PC-3 (cell line): ENCODE measurements at regions not wholly inside any gene's neighbourhood (a gene's known extent, or its start where the extent isn't known, plus 50 kb on each side); places are given as distances from the start of the nearest gene placed in this dataset.
"Not testable (repeated sequence)": the region's sequence is repeated elsewhere in the genome, so short reads cannot be mapped to it uniquely, and the experiment has no call there.

Source experiments
- ATAC-seq: fragments of 200-7000 bp; cut with Tn5 transposase; 2 replicates; pipeline ENCODE4 v1.9.1; 2020; ENCODE audit warnings: mild to moderate bottlenecking, moderate library complexity
- BruUV-seq: library from RNA; stranded (reverse); fragments of 400-500 nt; replicated peaks from 2 replicates; lab custom pipeline; 2021; lab: Mats Ljungman, UMichigan
- CTCF ChIA-PET: fragments of 300-600 bp; sonication (Branson Sonifier 250); formaldehyde crosslinking; loops from one replicate; lab custom pipeline; 2022; ENCODE audit warnings: antibody characterized with exemption; lab: Charles Lee
- POLR2A ChIA-PET: fragments of 300-600 bp; sonication (Branson Sonifier 250); formaldehyde crosslinking; loops from one replicate; lab custom pipeline; 2022; ENCODE audit warnings: antibody characterized with exemption; ENCODE audit not compliant: unreplicated experiment; lab: Charles Lee
- DNase-seq: peaks from one replicate; pipeline ENCODE4 v3.0.0-alpha.2; 2015
- H2AFZ ChIP-seq: fragments of 300-600 bp; sonication (generic); 2 replicates; pipeline ENCODE4 v1.6.0; 2016; ENCODE audit warnings: antibody characterized with exemption, low read length
- H3F3A ChIP-seq: fragments of 300-600 bp; sonication (generic); one replicate; pipeline ENCODE4 v1.6.0; 2017; ENCODE audit warnings: antibody characterized with exemption, low read length, control low read depth, mild to moderate bottlenecking; ENCODE audit not compliant: unreplicated experiment
- H3K27ac ChIP-seq: fragments of 300-600 bp; sonication (generic); 2 replicates; pipeline ENCODE4 v1.5.1; 2016; ENCODE audit warnings: mild to moderate bottlenecking, low read length
- H3K27me3 ChIP-seq: fragments of 300-600 bp; sonication (generic); 2 replicates; pipeline ENCODE4 v1.6.1; 2016; ENCODE audit warnings: low read length, mixed read lengths
- H3K36me3 ChIP-seq: fragments of 300-600 bp; sonication (generic); 2 replicates; pipeline ENCODE4 v1.6.1; 2016; ENCODE audit warnings: low read depth, mixed run types, low read length, mixed read lengths
- H3K4me1 ChIP-seq: fragments of 300-600 bp; sonication (generic); 2 replicates; pipeline ENCODE4 v1.5.1; 2016; ENCODE audit warnings: low read length; ENCODE audit not compliant: insufficient read depth
- H3K4me2 ChIP-seq: fragments of 300-600 bp; sonication (generic); 2 replicates; pipeline ENCODE4 v1.6.0; 2016; ENCODE audit warnings: low read length
- H3K4me3 ChIP-seq: fragments of 300-600 bp; sonication (generic); 2 replicates; pipeline ENCODE4 v1.5.1; 2016; ENCODE audit warnings: mild to moderate bottlenecking, low read length, mixed read lengths
- H3K79me2 ChIP-seq: fragments of 300-600 bp; sonication (generic); 2 replicates; pipeline ENCODE4 v1.6.1; 2017; ENCODE audit warnings: low read length, mixed read lengths
- H3K9ac ChIP-seq: fragments of 300-600 bp; sonication (generic); 2 replicates; pipeline ENCODE4 v1.6.0; 2016; ENCODE audit warnings: mild to moderate bottlenecking, low read length
- H3K9me2 ChIP-seq: fragments of 300-600 bp; sonication (generic); replicated peaks from 2 replicates; pipeline ENCODE4 v1.6.1; 2016; ENCODE audit warnings: mixed run types, low read length, mixed read lengths
- H3K9me3 ChIP-seq: fragments of 300-600 bp; sonication (generic); 2 replicates; pipeline ENCODE4 v1.6.1; 2016; ENCODE audit warnings: low read length, mixed read lengths
- H4K20me1 ChIP-seq: fragments of 300-600 bp; sonication (generic); 2 replicates; pipeline ENCODE4 v1.6.1; 2016; ENCODE audit warnings: low read length, mixed read lengths
- EZH2 ChIP-seq: fragments of 300-600 bp; sonication (generic); IDR thresholded peaks from one replicate; pipeline ENCODE4 v1.6.1; 2017; ENCODE audit warnings: antibody characterized with exemption, mild to moderate bottlenecking, low read length; ENCODE audit not compliant: unreplicated experiment
- EZH2phosphoT487 ChIP-seq: fragments of 300-600 bp; sonication (generic); IDR thresholded peaks from 2 replicates; pipeline ENCODE4 v1.6.1; 2018; ENCODE audit warnings: mild to moderate bottlenecking, antibody characterized with exemption, low read length, borderline replicate concordance
- intact Hi-C: fragments of 100-400 bp; cut with micrococcal nuclease; formaldehyde crosslinking; loops from 2 replicates; pipeline ENCODE4 v1.9.0; 2023
- TF ChIP-seq, protein P1 (sequence below): fragments of 300-600 bp; sonication (generic); conservative IDR thresholded peaks from 2 replicates; pipeline ENCODE4 v1.5.1; 2017; ENCODE audit warnings: antibody characterized with exemption, low read depth, mild to moderate bottlenecking, low read length

DNA sequence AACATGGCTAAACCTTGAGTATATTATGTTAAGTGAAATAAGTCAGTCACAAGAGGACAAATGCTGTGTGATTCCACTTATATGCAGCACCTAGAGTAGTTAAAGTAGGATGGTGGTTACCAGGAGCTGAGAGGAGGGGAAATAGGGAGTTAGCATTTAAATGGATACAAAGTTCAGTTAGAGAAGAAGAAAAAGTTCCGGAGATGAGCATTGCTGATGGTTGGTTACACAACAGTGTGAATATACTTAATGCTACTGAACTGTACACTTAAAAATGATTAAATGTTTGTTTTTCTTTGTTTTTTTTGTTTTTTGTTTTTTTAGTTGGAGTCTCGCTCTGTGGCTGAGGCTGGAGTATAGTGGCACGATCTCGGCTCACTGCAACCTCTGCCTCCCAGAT is 67.7 kb upstream of the OSTN start:
- H4K20me1 ChIP-seq = no peaks in the 10 kb centered on the region
- no TSS peak for BruUV-seq
- H3F3A ChIP-seq = no peaks in the 10 kb centered on the region
- ATAC-seq = no peak
- ChIA-PET CTCF (no interaction called here), POLR2A (no interaction called here)
- no peaks in the 10 kb centered on the region for H3K4me1 ChIP-seq
- intact Hi-C loops = no loop called here
- H2AFZ ChIP-seq = no peak overlapping the region
- no peaks in the 10 kb centered on the region for H3K9me2 ChIP-seq
- H3K9me3 ChIP-seq = no peaks in the 10 kb centered on the region
- H3K27ac ChIP-seq = no peak overlapping the region
- H3K4me2 ChIP-seq = no peak overlapping the region
- no peak for DNase-seq
- no peaks in the 10 kb centered on the region for H3K36me3 ChIP-seq
- no peaks in the 10 kb centered on the region for H3K27me3 ChIP-seq
- no peak overlapping the region for H3K4me3 ChIP-seq
- no peak overlapping the region for H3K9ac ChIP-seq
- H3K79me2 ChIP-seq = no peaks in the 10 kb centered on the region
- TF ChIP-seq, protein P1, sequence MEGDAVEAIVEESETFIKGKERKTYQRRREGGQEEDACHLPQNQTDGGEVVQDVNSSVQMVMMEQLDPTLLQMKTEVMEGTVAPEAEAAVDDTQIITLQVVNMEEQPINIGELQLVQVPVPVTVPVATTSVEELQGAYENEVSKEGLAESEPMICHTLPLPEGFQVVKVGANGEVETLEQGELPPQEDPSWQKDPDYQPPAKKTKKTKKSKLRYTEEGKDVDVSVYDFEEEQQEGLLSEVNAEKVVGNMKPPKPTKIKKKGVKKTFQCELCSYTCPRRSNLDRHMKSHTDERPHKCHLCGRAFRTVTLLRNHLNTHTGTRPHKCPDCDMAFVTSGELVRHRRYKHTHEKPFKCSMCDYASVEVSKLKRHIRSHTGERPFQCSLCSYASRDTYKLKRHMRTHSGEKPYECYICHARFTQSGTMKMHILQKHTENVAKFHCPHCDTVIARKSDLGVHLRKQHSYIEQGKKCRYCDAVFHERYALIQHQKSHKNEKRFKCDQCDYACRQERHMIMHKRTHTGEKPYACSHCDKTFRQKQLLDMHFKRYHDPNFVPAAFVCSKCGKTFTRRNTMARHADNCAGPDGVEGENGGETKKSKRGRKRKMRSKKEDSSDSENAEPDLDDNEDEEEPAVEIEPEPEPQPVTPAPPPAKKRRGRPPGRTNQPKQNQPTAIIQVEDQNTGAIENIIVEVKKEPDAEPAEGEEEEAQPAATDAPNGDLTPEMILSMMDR = no peak
- TF ChIP-seq EZH2 (no peak), EZH2phosphoT487 (no peak)

DNA sequence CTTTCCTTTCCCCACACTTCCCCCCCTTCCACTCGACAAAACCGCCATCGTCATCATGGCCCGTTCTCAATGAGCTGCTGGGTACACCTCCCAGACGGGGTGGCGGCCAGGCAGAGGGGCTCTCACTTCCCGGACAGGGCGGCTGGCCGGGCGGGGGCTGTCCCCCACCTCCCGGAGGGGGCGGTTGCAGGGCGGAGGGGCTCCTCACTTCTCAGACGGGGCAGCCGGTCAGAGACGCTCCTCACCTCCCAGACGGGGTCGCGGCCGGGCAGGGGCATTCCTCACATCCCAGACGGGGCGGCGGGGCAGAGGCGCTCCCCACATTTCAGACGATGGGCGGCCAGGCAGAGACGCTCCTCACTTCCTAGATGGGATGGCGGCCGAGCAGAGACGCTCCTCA is 74.2 kb upstream of the OSTN start:
- H3K4me3 ChIP-seq, H3K9ac ChIP-seq, H3K4me1 ChIP-seq, H3K9me3 ChIP-seq, DNase-seq, H3K79me2 ChIP-seq, H4K20me1 ChIP-seq, ATAC-seq, CTCF ChIA-PET, H3K9me2 ChIP-seq, H3F3A ChIP-seq, H3K4me2 ChIP-seq, H3K27ac ChIP-seq, H3K36me3 ChIP-seq, H3K27me3 ChIP-seq, H2AFZ ChIP-seq, BruUV-seq: not testable (repeated sequence)
- intact Hi-C loops = loop anchor here (5.0 kb wide), 1 partner anchor 38 kb away; no protein-coding TSS in a partner anchor
- POLR2A ChIA-PET = interaction anchor here (0.6 kb wide), 1 partner anchor 17 kb away, joined by 3 read pairs; no protein-coding TSS in a partner anchor

DNA sequence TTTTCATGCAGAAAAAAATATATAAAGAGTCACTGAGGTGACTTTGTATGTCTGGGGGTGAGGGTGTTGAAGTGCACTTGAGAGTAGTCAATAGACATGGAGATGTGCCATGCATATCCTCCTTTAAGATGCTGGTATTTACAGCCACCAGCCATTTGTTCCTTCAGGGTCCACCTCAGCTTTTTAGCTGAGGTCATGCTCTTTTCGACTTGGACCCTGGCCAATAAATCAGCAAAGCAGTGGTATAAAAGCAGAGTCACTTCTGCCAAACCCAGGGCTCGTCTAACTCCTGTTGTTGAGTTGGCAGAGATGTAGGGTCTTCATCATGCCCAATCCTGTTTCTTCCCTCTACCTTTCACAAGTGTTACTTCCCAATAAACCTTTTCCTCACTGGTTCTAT is 75.1 kb upstream of the OSTN start:
- Histone ChIP-seq H3F3A (no peaks in the 10 kb centered on the region), H3K9me3 (no peaks in the 10 kb centered on the region), H3K4me1 (0 out of 2 replicates have a peak, but pooled peaks cover 5% of the 10 kb centered on the region), H2AFZ (no peak overlapping the region), H3K27me3 (no peaks in the 10 kb centered on the region), H3K36me3 (no peaks in the 10 kb centered on the region), H3K9me2 (no peaks in the 10 kb centered on the region), H3K4me3 (no peak overlapping the region), H3K27ac (no peak overlapping the region), H3K9ac (no peak overlapping the region), H3K4me2 (no peak overlapping the region), H4K20me1 (no peaks in the 10 kb centered on the region), H3K79me2 (no peaks in the 10 kb centered on the region)
- DNase-seq (no peak), ATAC-seq (no peak)
- no TSS peak for BruUV-seq
- ChIA-PET POLR2A (no interaction called here), CTCF (no interaction called here)
- no peak for TF ChIP-seq EZH2phosphoT487
- intact Hi-C loops = loop anchor here (5.0 kb wide), 1 partner anchor 37 kb away; no protein-coding TSS in a partner anchor

DNA sequence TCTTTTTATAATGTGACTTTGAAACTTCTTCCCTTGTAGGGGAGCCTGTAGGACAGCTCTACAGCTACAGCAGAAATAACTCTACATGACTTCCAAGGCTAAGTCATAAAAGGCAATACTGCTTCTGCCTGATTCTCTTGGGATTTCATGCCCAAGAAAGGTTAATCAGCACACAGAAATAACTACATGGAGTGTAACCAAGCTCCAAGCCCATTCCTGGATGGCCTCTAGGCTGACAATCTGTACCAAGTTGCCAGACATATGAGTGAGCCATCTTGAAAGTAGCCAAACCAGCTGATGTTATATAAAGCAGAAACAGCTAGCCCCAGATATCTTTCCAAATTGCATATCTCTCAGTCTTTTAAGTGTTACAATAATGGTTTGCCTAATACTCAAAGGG is 75.8 kb upstream of the OSTN start:
- Histone ChIP-seq H3K9me3 (no peaks in the 10 kb centered on the region), H4K20me1 (no peaks in the 10 kb centered on the region), H3K27me3 (no peaks in the 10 kb centered on the region), H2AFZ (no peak overlapping the region), H3K4me2 (no peak overlapping the region), H3K9me2 (no peaks in the 10 kb centered on the region), H3K9ac (no peak overlapping the region), H3K4me3 (no peak overlapping the region), H3K79me2 (no peaks in the 10 kb centered on the region), H3K27ac (no peak overlapping the region), H3K4me1 (0 out of 2 replicates have a peak, but pooled peaks cover 5% of the 10 kb centered on the region), H3K36me3 (no peaks in the 10 kb centered on the region), H3F3A (no peaks in the 10 kb centered on the region)
- TF ChIP-seq EZH2 (no peak), EZH2phosphoT487 (no peak)
- TF ChIP-seq, protein P1 = no peak
- intact Hi-C loops = loop anchor here (5.0 kb wide), 1 partner anchor 36 kb away; no protein-coding TSS in a partner anchor
- CTCF ChIA-PET = no interaction called here
- ATAC-seq (no peak), DNase-seq (no peak)
- POLR2A ChIA-PET = no interaction called here
- no TSS peak for BruUV-seq
